ENCODE measurements at regions not wholly inside any gene's neighbourhood (a gene's known extent, or its start where the extent isn't known, plus 50 kb on each side); places are given as distances from the start of the nearest gene placed in this dataset.
A peak's percentile ranks its signal among the peaks of the same experiment; 100 is the strongest.

DNA sequence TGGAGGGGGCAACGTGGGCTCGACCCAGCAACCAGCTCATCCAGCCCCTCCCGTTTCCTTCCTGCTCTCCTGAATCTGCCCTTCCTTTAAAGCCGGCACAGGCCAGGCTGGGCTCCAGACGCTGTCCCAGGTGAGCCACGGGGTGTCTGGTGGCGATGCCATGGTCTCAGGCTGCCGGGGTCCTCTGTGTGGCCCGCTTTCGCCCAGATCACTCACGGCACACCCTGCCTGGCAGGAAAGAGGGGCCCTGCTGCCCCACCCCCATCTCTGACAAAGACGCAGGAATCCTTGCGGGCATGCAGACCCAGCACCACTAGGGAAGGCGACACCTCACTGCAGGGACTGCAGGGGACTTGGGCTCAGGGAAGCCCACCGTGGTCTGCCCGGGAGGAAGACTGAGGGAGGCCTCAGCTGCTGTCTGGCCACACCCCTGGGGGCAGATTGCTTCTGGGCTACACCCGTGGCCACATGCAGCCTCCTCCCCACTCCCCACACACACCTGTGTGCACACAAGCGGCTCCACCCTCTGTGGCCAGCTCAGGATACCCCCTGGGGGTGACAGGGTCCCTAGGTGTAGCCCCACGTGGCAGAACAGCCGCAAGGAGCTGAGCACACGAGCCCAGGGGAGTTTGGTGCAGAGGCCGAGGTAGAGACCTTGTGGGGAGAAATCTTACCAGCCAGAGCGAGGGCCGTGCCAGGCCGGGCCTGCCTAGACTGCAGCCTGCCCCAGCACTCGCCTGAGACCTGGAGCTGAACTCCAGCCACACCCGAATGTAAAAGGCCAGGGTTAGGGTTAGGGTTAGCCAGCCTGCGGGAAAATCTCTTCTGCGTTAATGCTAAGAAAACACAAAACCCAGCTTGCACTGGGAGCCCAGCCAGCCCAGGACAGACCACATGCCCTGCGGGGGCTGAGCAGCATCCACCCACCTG, 104.6 kb downstream of the DLL1 start:
- Mint-ChIP-seq H3K4me3 (ENCODE audit: unreplicated experiment) (no peak overlapping the region), H3K9me3 (ENCODE audit: unreplicated experiment) (peaks cover 15% of the 10 kb centered on the region), H3K36me3 (ENCODE audit: unreplicated experiment) (no peaks in the 10 kb centered on the region), H3K27me3 (ENCODE audit: unreplicated experiment) (no peaks in the 10 kb centered on the region), H3K27ac (ENCODE audit: unreplicated experiment) (no peak overlapping the region), H3K4me1 (ENCODE audit: unreplicated experiment) (no peaks in the 10 kb centered on the region)
- peak; percentile 78 for DNase-seq (ENCODE audit: extremely low spot score, unreplicated experiment)
- TF ChIP-seq, protein P1, sequence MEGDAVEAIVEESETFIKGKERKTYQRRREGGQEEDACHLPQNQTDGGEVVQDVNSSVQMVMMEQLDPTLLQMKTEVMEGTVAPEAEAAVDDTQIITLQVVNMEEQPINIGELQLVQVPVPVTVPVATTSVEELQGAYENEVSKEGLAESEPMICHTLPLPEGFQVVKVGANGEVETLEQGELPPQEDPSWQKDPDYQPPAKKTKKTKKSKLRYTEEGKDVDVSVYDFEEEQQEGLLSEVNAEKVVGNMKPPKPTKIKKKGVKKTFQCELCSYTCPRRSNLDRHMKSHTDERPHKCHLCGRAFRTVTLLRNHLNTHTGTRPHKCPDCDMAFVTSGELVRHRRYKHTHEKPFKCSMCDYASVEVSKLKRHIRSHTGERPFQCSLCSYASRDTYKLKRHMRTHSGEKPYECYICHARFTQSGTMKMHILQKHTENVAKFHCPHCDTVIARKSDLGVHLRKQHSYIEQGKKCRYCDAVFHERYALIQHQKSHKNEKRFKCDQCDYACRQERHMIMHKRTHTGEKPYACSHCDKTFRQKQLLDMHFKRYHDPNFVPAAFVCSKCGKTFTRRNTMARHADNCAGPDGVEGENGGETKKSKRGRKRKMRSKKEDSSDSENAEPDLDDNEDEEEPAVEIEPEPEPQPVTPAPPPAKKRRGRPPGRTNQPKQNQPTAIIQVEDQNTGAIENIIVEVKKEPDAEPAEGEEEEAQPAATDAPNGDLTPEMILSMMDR (IDR thresholded peaks at IDR 0.05), result no peak

DNA sequence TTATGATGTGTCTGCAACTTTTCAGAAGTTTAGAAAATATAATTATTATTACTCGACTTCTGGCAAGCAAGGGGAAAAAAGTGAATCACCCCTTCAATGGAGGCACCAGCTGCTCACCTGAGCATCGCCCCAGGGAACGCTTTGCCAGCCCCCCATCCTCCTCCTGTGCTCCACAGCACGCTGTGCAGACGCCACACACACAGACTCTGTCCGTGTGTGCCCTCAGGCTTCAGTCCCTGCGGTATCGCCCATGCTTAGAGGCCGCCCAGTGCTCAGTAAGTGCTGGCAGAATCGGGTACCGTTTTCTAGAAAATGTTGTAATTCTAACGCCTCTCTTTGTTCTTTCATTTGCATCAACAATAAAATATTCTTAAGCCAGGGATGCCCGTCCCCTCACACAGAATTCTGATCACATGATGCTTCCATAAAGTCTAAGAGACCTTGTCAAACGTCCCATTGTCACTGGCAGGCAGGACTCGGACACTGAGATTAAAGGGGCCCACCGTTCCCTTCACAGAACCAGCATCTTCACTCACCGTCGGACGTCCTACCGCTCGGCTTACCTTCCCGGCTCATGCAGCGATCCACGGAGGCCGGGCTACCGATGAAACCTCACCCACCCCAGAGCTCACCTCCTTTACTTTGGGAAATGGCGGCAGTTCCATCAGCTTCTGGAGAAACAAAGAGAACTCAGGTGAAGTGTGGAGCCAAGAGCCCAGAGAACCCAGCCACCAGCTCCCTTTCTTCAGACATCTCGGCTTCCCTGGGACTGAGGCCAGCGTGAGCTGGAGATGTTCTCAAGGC, 105.5 kb downstream of the DLL1 start:
- H3K9me3 Mint-ChIP-seq (ENCODE audit: unreplicated experiment), result peaks cover 15% of the 10 kb centered on the region
- H3K36me3 Mint-ChIP-seq (ENCODE audit: unreplicated experiment), result no peaks in the 10 kb centered on the region
- DNase-seq (ENCODE audit: extremely low spot score, unreplicated experiment), result peak; percentile 80
- no peaks in the 10 kb centered on the region for H3K4me1 Mint-ChIP-seq (ENCODE audit: unreplicated experiment)
- H3K27me3 Mint-ChIP-seq (ENCODE audit: unreplicated experiment), result no peaks in the 10 kb centered on the region
- H3K27ac Mint-ChIP-seq (ENCODE audit: unreplicated experiment), result no peak overlapping the region
- H3K4me3 Mint-ChIP-seq (ENCODE audit: unreplicated experiment), result no peak overlapping the region
- TF ChIP-seq, protein P1 (IDR thresholded peaks at IDR 0.05), result no peak

DNA sequence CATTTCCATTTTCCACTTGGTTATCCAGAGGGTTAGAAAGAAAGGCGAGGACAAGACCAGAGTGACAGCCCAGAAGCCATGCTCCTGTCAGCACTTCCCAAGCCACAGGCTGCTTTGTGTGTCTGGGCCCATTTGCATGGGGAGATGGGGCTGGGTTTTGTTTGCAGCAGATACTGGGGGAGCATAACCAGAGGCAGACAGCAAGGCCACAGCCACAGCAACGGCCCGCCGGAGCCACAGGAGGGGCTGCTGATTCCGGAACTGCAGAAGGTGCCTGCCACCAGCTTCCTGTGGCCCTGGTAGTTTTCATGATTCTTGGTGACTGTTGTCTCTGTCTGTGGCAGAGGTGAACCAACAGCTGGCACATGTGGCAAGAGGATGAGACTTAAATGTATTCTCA, 106.6 kb downstream of the DLL1 start:
- peaks cover 15% of the 10 kb centered on the region for H3K9me3 Mint-ChIP-seq (ENCODE audit: unreplicated experiment)
- H3K27ac Mint-ChIP-seq (ENCODE audit: unreplicated experiment), result no peak overlapping the region
- H3K4me1 Mint-ChIP-seq (ENCODE audit: unreplicated experiment), result no peaks in the 10 kb centered on the region
- no peak overlapping the region for H3K4me3 Mint-ChIP-seq (ENCODE audit: unreplicated experiment)
- DNase-seq (ENCODE audit: extremely low spot score, unreplicated experiment), result peak; percentile 80
- H3K27me3 Mint-ChIP-seq (ENCODE audit: unreplicated experiment), result no peaks in the 10 kb centered on the region
- H3K36me3 Mint-ChIP-seq (ENCODE audit: unreplicated experiment), result no peaks in the 10 kb centered on the region
- TF ChIP-seq, protein P1 (IDR thresholded peaks at IDR 0.05), result no peak

DNA sequence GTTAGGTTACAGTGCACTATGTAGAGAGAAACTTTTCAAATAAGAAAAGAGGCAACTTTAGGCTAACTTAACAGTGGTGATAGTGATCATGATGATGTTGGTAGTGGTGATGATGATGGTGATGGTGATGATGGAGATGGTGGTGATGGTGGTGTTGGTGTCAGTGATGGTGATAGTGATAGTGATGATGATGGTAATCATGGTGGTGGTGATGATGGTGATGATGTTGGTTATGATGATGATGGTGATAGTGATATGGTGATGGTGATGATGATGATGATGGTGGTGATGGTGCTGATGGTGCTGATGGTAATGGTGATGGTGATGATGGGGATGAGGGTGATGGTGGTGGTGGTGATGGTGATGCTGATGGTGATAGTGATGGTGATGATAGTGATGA, 107.4 kb downstream of the DLL1 start:
- no peaks in the 10 kb centered on the region for H3K36me3 Mint-ChIP-seq (ENCODE audit: unreplicated experiment)
- no peak overlapping the region for H3K27ac Mint-ChIP-seq (ENCODE audit: unreplicated experiment)
- H3K4me3 Mint-ChIP-seq (ENCODE audit: unreplicated experiment), result no peak overlapping the region
- no peaks in the 10 kb centered on the region for H3K4me1 Mint-ChIP-seq (ENCODE audit: unreplicated experiment)
- peaks cover 15% of the 10 kb centered on the region for H3K9me3 Mint-ChIP-seq (ENCODE audit: unreplicated experiment)
- TF ChIP-seq, protein P1 (IDR thresholded peaks at IDR 0.05), result no peak
- H3K27me3 Mint-ChIP-seq (ENCODE audit: unreplicated experiment), result no peaks in the 10 kb centered on the region
- DNase-seq (ENCODE audit: extremely low spot score, unreplicated experiment), result no peak

DNA sequence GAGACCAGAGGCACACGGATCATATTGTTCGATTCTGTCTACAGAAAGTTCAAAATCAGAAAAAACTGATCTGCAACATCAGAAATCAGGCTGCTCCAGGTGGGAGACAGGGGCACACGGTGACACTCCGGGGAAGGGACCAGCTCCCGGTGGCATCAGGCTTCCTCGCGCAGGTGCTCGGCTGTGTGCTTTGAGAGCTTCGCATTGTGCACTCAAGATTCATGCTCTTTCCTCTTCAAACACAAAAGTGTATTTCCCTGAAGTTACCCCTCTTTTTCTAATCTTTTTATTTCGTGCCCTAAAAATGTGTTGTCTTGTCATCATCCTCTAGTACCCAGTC, 108.1 kb downstream of the DLL1 start:
- Mint-ChIP-seq H3K27me3 (ENCODE audit: unreplicated experiment) (no peaks in the 10 kb centered on the region), H3K4me1 (ENCODE audit: unreplicated experiment) (no peaks in the 10 kb centered on the region), H3K36me3 (ENCODE audit: unreplicated experiment) (no peaks in the 10 kb centered on the region), H3K27ac (ENCODE audit: unreplicated experiment) (no peak overlapping the region), H3K9me3 (ENCODE audit: unreplicated experiment) (peaks cover 15% of the 10 kb centered on the region), H3K4me3 (ENCODE audit: unreplicated experiment) (no peak overlapping the region)
- TF ChIP-seq, protein P1 (IDR thresholded peaks at IDR 0.05), result no peak
- peak; percentile 42 for DNase-seq (ENCODE audit: extremely low spot score, unreplicated experiment)

Measured in osteocyte (in vitro differentiated cells).